CD14-positive monocyte (primary cell): ENCODE measurements at regions not wholly inside any gene's neighbourhood (a gene's known extent, or its start where the extent isn't known, plus 50 kb on each side); places are given as distances from the start of the nearest gene placed in this dataset.

Experiments
- DNase-seq, 3 donors: peaks; one replicate each; pipeline ENCODE4 v3.0.0-alpha.2; 2011 to 2022
- H2AFZ ChIP-seq: 2 replicates; pipeline ENCODE4 v1.6.0; 2012; ENCODE audit warnings: mild to moderate bottlenecking, low read depth, low read length, inconsistent platforms; ENCODE audit not compliant: insufficient read depth, poor library complexity, severe bottlenecking
- H3K27ac ChIP-seq, 2 donors: 1 replicate in 1 of 2; 2 replicates in 1 of 2; pipeline ENCODE4 v1.5.1; 2012 to 2013; ENCODE audit warnings: low read length in 2 of 2, control low read depth in 1 of 2, inconsistent platforms in 1 of 2, low read depth in 1 of 2, mild to moderate bottlenecking in 1 of 2
- H3K27me3 ChIP-seq, 2 donors: one replicate each; pipeline versions ENCODE4 v1.6.0 to v1.6.1; 2011 to 2013; ENCODE audit warnings: low read length in 2 of 2; ENCODE audit not compliant: control insufficient read depth in 2 of 2, insufficient read depth in 2 of 2
- H3K36me3 ChIP-seq, 2 donors: replicated peaks in 1 of 2; 1 replicate in 1 of 2; 2 replicates in 1 of 2; pipeline versions ENCODE4 v1.5.1 to v1.6.1; 2012 to 2013; ENCODE audit warnings: low read length in 2 of 2, control low read depth in 1 of 2, inconsistent platforms in 1 of 2, mild to moderate bottlenecking in 1 of 2; ENCODE audit not compliant: insufficient read depth in 2 of 2, control insufficient read depth in 1 of 2
- H3K4me1 ChIP-seq, 2 donors: 1 replicate in 1 of 2; 2 replicates in 1 of 2; pipeline versions ENCODE4 v1.5.1 to v1.6.1; 2012 to 2013; ENCODE audit warnings: low read length in 2 of 2, control low read depth in 1 of 2, inconsistent platforms in 1 of 2, mild to moderate bottlenecking in 1 of 2, moderate library complexity in 1 of 2; ENCODE audit not compliant: insufficient read depth in 2 of 2, control insufficient read depth in 1 of 2
- H3K4me2 ChIP-seq: replicated peaks from 2 replicates; pipeline ENCODE3; 2012; ENCODE audit warnings: low read length, moderate library complexity, mild to moderate bottlenecking; ENCODE audit not compliant: poor library complexity, severe bottlenecking; ENCODE audit errors: extremely low read depth
- H3K4me3 ChIP-seq, 3 experiments: fragments of 200-600 bp in 1 of 3; sonication (generic) in 1 of 3; replicated peaks in 1 of 3; 1 replicate in 2 of 3; 2 replicates in 1 of 3; pipeline ENCODE4 v1.5.1; 2011 to 2013; ENCODE audit warnings: low read length in 3 of 3, mild to moderate bottlenecking in 3 of 3, control low read depth in 2 of 3, low read depth in 2 of 3, inconsistent platforms in 1 of 3, moderate library complexity in 1 of 3
- H3K79me2 ChIP-seq: 2 replicates; pipeline ENCODE4 v1.6.0; 2012; ENCODE audit warnings: mild to moderate bottlenecking, control low read depth, inconsistent platforms, low read length, moderate library complexity; ENCODE audit not compliant: insufficient read depth
- H3K9ac ChIP-seq: 2 replicates; pipeline ENCODE4 v1.6.0; 2017; ENCODE audit warnings: low read length, mild to moderate bottlenecking; ENCODE audit not compliant: insufficient read depth, poor library complexity, severe bottlenecking
- H3K9me3 ChIP-seq, 2 donors: replicated peaks in 1 of 2; 1 replicate in 1 of 2; 2 replicates in 1 of 2; pipeline versions ENCODE4 v1.5.1 to v1.6.1; 2012 to 2013; ENCODE audit warnings: low read length in 2 of 2, control low read depth in 1 of 2; ENCODE audit not compliant: control insufficient read depth in 1 of 2, insufficient read depth in 1 of 2
- H4K20me1 ChIP-seq: 2 replicates; pipeline ENCODE4 v1.6.0; 2012; ENCODE audit warnings: mild to moderate bottlenecking, low read length, control low read depth, moderate library complexity; ENCODE audit not compliant: insufficient read depth
- H3K27ac Mint-ChIP-seq, 7 donors: one replicate each; pipeline ENCODE4 v1.8.0; 2020; ENCODE audit warnings: mild to moderate bottlenecking in 7 of 7, mixed read lengths in 7 of 7, moderate library complexity in 6 of 7, inconsistent platforms in 2 of 7
- H3K27me3 Mint-ChIP-seq, 3 donors: one replicate each; pipeline ENCODE4 v1.8.0; 2021 to 2022; ENCODE audit warnings: low read depth in 3 of 3, mild to moderate bottlenecking in 3 of 3, mixed read lengths in 3 of 3, moderate library complexity in 3 of 3, inconsistent platforms in 1 of 3
- H3K36me3 Mint-ChIP-seq, 2 donors: one replicate each; pipeline ENCODE4 v1.8.0; 2020; ENCODE audit warnings: mixed read lengths in 2 of 2, inconsistent platforms in 1 of 2, mild to moderate bottlenecking in 1 of 2
- H3K4me1 Mint-ChIP-seq: one replicate; pipeline ENCODE4 v1.8.0; 2020; ENCODE audit warnings: mild to moderate bottlenecking, mixed read lengths
- H3K4me3 Mint-ChIP-seq, 2 donors: one replicate each; pipeline ENCODE4 v1.8.0; 2020; ENCODE audit warnings: mild to moderate bottlenecking in 2 of 2, mixed read lengths in 2 of 2, moderate library complexity in 1 of 2
- H3K9me3 Mint-ChIP-seq, 7 donors: one replicate each; pipeline ENCODE4 v1.8.0; 2020 to 2022; ENCODE audit warnings: mixed read lengths in 7 of 7, mild to moderate bottlenecking in 6 of 7, moderate library complexity in 6 of 7, inconsistent platforms in 2 of 7
- CTCF ChIP-seq: fragments of 200-600 bp; IDR thresholded peaks from one replicate; pipeline ENCODE4 v1.8.0; 2022; ENCODE audit warnings: antibody characterized with exemption, mild to moderate bottlenecking
- WGBS: methylation state at CpG from one replicate; pipeline ENCODE4 v1.1.5; 2013; ENCODE audit warnings: missing lambda C conversion rate; ENCODE audit not compliant: insufficient coverage; 5-methylcytosine and 5-hydroxymethylcytosine counted together
- intact Hi-C, 2 donors: fragments of 100-400 bp; cut with micrococcal nuclease; formaldehyde crosslinking; loops; one replicate each; pipeline versions ENCODE4 v1.15.0 to v1.15.1; 2023

DNA sequence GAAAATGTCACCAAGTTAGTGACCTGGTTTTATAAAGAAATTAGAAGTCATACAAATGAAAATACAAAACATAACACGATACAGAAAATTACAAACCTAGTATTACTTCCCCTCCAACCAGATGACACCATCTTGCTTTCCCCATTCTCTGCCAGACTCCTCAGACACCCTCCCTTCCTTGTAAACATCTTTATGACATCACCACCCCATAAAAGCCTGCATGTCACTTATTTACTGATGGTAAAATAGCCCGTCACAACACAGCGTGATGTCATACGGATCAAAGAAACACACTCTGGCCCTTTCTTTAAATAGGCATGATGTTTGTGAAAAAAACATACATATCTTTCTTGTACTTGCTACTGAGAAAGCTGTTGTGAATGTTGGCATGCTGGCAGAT lies 254.8 kb upstream of the SOX11 start:
- Mint-ChIP-seq H3K27me3 (peaks cover 0 to 1% (median 0%) of the 10 kb centered on the region in 3 donors), H3K4me3 (no peak overlapping the region)
- intact Hi-C loops, result no loop called here

GRCh38 chr2:5440174-5440573 lies 252.0 kb upstream of the SOX11 start:
- TF ChIP-seq CTCF, result no peak
- peaks cover 1 to 6% (median 4%) of the 10 kb centered on the region in 7 donors for H3K9me3 Mint-ChIP-seq
- no peak for DNase-seq
- 100% methylated on average over 1 of the region's 1 CpG for WGBS
- H3K36me3 ChIP-seq, result no peaks in the 10 kb centered on the region
- intact Hi-C loops, result no loop called here
- no peak overlapping the region for H3K4me3 ChIP-seq
- H3K4me1 Mint-ChIP-seq, result no peaks in the 10 kb centered on the region
- H3K9me3 ChIP-seq, result peaks cover 0 to 6% of the 10 kb centered on the region in 2 donors
- no peak overlapping the region for H3K27ac Mint-ChIP-seq
- no peaks in the 10 kb centered on the region for H3K27me3 ChIP-seq
- no peaks in the 10 kb centered on the region for H3K79me2 ChIP-seq
- no peaks in the 10 kb centered on the region for H4K20me1 ChIP-seq
- no peak overlapping the region for H3K9ac ChIP-seq
- no peak overlapping the region for H3K27ac ChIP-seq
- H3K27me3 Mint-ChIP-seq, result peaks cover 0 to 1% (median 0%) of the 10 kb centered on the region in 3 donors
- no peaks in the 10 kb centered on the region for H3K36me3 Mint-ChIP-seq
- no peak overlapping the region for H3K4me3 Mint-ChIP-seq
- H3K4me2 ChIP-seq, result no peak overlapping the region
- no peaks in the 10 kb centered on the region for H3K4me1 ChIP-seq
- no peak overlapping the region for H2AFZ ChIP-seq

More for the DNA sequence above, 254.8 kb upstream of the SOX11 start:
- Histone ChIP-seq H2AFZ (no peak overlapping the region), H3K27me3 (no peaks in the 10 kb centered on the region), H3K4me3 (no peak overlapping the region), H3K4me2 (no peak overlapping the region), H3K36me3 (no peaks in the 10 kb centered on the region), H3K9ac (no peak overlapping the region), H3K4me1 (no peaks in the 10 kb centered on the region), H3K27ac (no peak overlapping the region), H3K79me2 (no peaks in the 10 kb centered on the region), H4K20me1 (no peaks in the 10 kb centered on the region), H3K9me3 (no peaks in the 10 kb centered on the region)
- no peaks in the 10 kb centered on the region for H3K4me1 Mint-ChIP-seq
- TF ChIP-seq CTCF, result no peak
- peak overlapping the region in 1 of 7 donors; percentile 67 for H3K27ac Mint-ChIP-seq
- peaks cover 0 to 2% (median 1%) of the 10 kb centered on the region in 7 donors for H3K9me3 Mint-ChIP-seq
- H3K36me3 Mint-ChIP-seq, result no peaks in the 10 kb centered on the region
- WGBS, result no CpG with 5 or more reads among the region's 4 CpGs
- DNase-seq, result no peak
